HG02981 (cell line): ENCODE measurements at regions not wholly inside any gene's neighbourhood (a gene's known extent, or its start where the extent isn't known, plus 50 kb on each side); places are given as distances from the start of the nearest gene placed in this dataset.

Experiments
- ATAC-seq: cut with Tn5 transposase; IDR thresholded peaks from one replicate; pipeline ENCODE4 v1.9.1; 2021; ENCODE audit warnings: mild to moderate bottlenecking, moderate library complexity; ENCODE audit not compliant: unreplicated experiment

GRCh38 chr2:142180820-142181533 lies 50.2 kb upstream of the LRP1B start:
- no peak for ATAC-seq
